ENCODE measurements at regions not wholly inside any gene's neighbourhood (a gene's known extent, or its start where the extent isn't known, plus 50 kb on each side); places are given as distances from the start of the nearest gene placed in this dataset.

DNA sequence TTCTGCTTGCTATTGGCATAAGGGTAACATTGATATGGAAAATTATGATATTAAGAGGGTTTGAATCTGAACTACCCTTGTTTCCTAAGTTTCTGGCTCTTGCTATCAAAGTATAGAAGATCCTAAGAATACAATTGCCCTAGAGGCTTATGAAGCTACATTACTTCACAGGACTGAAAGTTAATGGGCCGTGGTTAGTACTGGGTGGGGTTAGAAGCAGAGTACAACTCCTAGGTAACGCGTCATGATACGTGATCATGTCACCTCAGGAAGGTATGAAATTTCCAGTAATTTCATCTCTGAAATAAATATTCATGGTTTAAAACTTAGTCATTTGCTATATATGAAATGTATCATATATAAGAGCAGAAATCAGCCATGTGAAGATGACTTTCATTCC is 743.8 kb upstream of the NEGR1 start:
- no peaks in the 10 kb centered on the region for H3F3A ChIP-seq (ENCODE audit: insufficient read depth, low read length)
- no peak overlapping the region for H3K9ac ChIP-seq (ENCODE audit: low read length)
- H3K4me1 ChIP-seq (ENCODE audit: low read length): no peaks in the 10 kb centered on the region
- TF ChIP-seq EZH2 (optimal IDR thresholded peaks at IDR 0.05; ENCODE audit: low read depth, low read length) (no peak), EZH2phosphoT487 (IDR thresholded peaks at IDR 0.05; ENCODE audit: low read length) (no peak)
- TF ChIP-seq, protein P1, sequence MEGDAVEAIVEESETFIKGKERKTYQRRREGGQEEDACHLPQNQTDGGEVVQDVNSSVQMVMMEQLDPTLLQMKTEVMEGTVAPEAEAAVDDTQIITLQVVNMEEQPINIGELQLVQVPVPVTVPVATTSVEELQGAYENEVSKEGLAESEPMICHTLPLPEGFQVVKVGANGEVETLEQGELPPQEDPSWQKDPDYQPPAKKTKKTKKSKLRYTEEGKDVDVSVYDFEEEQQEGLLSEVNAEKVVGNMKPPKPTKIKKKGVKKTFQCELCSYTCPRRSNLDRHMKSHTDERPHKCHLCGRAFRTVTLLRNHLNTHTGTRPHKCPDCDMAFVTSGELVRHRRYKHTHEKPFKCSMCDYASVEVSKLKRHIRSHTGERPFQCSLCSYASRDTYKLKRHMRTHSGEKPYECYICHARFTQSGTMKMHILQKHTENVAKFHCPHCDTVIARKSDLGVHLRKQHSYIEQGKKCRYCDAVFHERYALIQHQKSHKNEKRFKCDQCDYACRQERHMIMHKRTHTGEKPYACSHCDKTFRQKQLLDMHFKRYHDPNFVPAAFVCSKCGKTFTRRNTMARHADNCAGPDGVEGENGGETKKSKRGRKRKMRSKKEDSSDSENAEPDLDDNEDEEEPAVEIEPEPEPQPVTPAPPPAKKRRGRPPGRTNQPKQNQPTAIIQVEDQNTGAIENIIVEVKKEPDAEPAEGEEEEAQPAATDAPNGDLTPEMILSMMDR (IDR thresholded peaks at IDR 0.05; ENCODE audit: low read length): no peak
- H3K79me2 ChIP-seq (ENCODE audit: low read length): no peaks in the 10 kb centered on the region
- no peaks in the 10 kb centered on the region for H3K27me3 ChIP-seq (replicated peaks; ENCODE audit: insufficient read depth, low read length)
- H4K20me1 ChIP-seq (ENCODE audit: insufficient read depth, low read length): no peaks in the 10 kb centered on the region
- H3K4me3 ChIP-seq (ENCODE audit: low read length): no peak overlapping the region
- H3K36me3 ChIP-seq (replicated peaks; ENCODE audit: insufficient read depth, low read length): no peaks in the 10 kb centered on the region
- H3K9me2 ChIP-seq (replicated peaks; ENCODE audit: insufficient read depth, low read length): no peaks in the 10 kb centered on the region
- H2AFZ ChIP-seq (ENCODE audit: low read length): no peak overlapping the region
- no peak overlapping the region for H3K4me2 ChIP-seq (ENCODE audit: low read depth, low read length)
- H3K27ac ChIP-seq (ENCODE audit: low read length): no peak overlapping the region
- DNase-seq: no peak
- no peaks in the 10 kb centered on the region for H3K9me3 ChIP-seq (replicated peaks; ENCODE audit: insufficient read depth, low read length)

DNA sequence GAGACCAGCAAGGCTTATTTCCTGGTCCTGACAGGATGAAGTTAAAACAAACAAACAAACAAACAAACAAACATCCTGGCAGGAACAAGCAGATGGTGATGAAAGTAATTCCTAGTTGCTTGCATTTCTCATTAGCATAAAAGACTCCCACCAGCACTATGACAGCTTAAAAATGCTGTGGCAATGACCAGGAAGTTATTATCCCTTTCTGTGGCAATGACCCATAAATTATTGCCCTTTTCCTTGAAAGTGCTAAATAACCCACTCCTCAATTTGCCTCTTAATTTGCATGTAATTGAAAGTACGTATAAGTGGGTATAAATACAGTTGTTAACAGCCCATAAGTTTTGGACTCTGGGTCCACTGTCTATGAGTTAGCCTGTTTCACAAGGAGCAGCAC is 727.6 kb upstream of the NEGR1 start:
- Histone ChIP-seq H4K20me1 (ENCODE audit: insufficient read depth, low read length) (no peaks in the 10 kb centered on the region), H3K36me3 (replicated peaks; ENCODE audit: insufficient read depth, low read length) (no peaks in the 10 kb centered on the region), H2AFZ (ENCODE audit: low read length) (no peak overlapping the region), H3K4me3 (ENCODE audit: low read length) (no peak overlapping the region), H3K79me2 (ENCODE audit: low read length) (no peaks in the 10 kb centered on the region), H3K27me3 (replicated peaks; ENCODE audit: insufficient read depth, low read length) (no peaks in the 10 kb centered on the region), H3K9ac (ENCODE audit: low read length) (no peak overlapping the region), H3K4me1 (ENCODE audit: low read length) (no peaks in the 10 kb centered on the region), H3K4me2 (ENCODE audit: low read depth, low read length) (no peak overlapping the region), H3K9me3 (replicated peaks; ENCODE audit: insufficient read depth, low read length) (no peaks in the 10 kb centered on the region), H3F3A (ENCODE audit: insufficient read depth, low read length) (no peaks in the 10 kb centered on the region), H3K9me2 (replicated peaks; ENCODE audit: insufficient read depth, low read length) (no peaks in the 10 kb centered on the region), H3K27ac (ENCODE audit: low read length) (no peak overlapping the region)
- TF ChIP-seq, protein P1 (IDR thresholded peaks at IDR 0.05; ENCODE audit: low read length): no peak
- TF ChIP-seq EZH2 (optimal IDR thresholded peaks at IDR 0.05; ENCODE audit: low read depth, low read length) (no peak), EZH2phosphoT487 (IDR thresholded peaks at IDR 0.05; ENCODE audit: low read length) (no peak)
- DNase-seq: no peak

DNA sequence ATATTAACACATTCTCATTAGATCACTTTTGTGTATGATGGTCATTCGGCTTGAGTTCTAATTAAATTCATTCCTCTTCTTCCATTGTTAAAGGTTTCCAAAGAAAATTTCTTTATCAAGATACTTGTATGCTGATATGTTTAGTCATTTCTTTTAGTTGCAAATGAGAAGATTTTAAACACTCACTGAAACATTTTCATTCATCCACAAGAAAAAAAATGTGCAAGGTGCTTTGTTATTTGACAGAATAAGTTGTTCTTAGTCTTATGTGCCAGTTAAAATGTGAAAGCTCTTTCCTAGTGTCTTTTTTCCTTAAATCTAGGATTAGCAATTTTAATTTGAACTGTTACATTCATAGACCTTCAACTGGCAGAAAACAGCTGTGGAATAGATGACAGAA is 727.0 kb upstream of the NEGR1 start:
- Histone ChIP-seq H3K27me3 (replicated peaks; ENCODE audit: insufficient read depth, low read length) (no peaks in the 10 kb centered on the region), H3K27ac (ENCODE audit: low read length) (no peak overlapping the region), H3K9ac (ENCODE audit: low read length) (no peak overlapping the region), H3K4me2 (ENCODE audit: low read depth, low read length) (no peak overlapping the region), H3K4me1 (ENCODE audit: low read length) (no peaks in the 10 kb centered on the region), H2AFZ (ENCODE audit: low read length) (no peak overlapping the region), H3K36me3 (replicated peaks; ENCODE audit: insufficient read depth, low read length) (no peaks in the 10 kb centered on the region), H3K4me3 (ENCODE audit: low read length) (no peak overlapping the region), H4K20me1 (ENCODE audit: insufficient read depth, low read length) (no peaks in the 10 kb centered on the region), H3K79me2 (ENCODE audit: low read length) (no peaks in the 10 kb centered on the region), H3K9me3 (replicated peaks; ENCODE audit: insufficient read depth, low read length) (no peaks in the 10 kb centered on the region), H3K9me2 (replicated peaks; ENCODE audit: insufficient read depth, low read length) (no peaks in the 10 kb centered on the region), H3F3A (ENCODE audit: insufficient read depth, low read length) (no peaks in the 10 kb centered on the region)
- no peak for DNase-seq
- no peak for TF ChIP-seq EZH2phosphoT487 (IDR thresholded peaks at IDR 0.05; ENCODE audit: low read length)
- TF ChIP-seq, protein P1 (IDR thresholded peaks at IDR 0.05; ENCODE audit: low read length): no peak
- no peak for TF ChIP-seq EZH2 (optimal IDR thresholded peaks at IDR 0.05; ENCODE audit: low read depth, low read length)
